Right lobe of liver (tissue), 6 donors: ENCODE measurements at regions not wholly inside any gene's neighbourhood (a gene's known extent, or its start where the extent isn't known, plus 50 kb on each side); places are given as distances from the start of the nearest gene placed in this dataset.
A peak's percentile ranks its signal among the peaks of the same experiment; 100 is the strongest.

Source experiments
- ATAC-seq, 4 donors: fragments of 200-7000 bp; cut with Tn5 transposase; one replicate each; pipeline ENCODE4 v1.9.1; 2020; ENCODE audit warnings: mild to moderate bottlenecking in 4 of 4, moderate library complexity in 4 of 4
- DNase-seq, 3 donors: peaks; one replicate each; pipeline ENCODE4 v3.0.0-alpha.2; 2020
- H3K27ac ChIP-seq, 3 donors: fragments of 200-600 bp; one replicate each; pipeline ENCODE4 v1.8.0; 2022
- H3K27me3 ChIP-seq, 2 donors: fragments of 200-600 bp; one replicate each; pipeline ENCODE4 v1.8.0; 2022
- H3K36me3 ChIP-seq, 4 donors: fragments of 200-600 bp; sonication (generic) in 1 of 4; one replicate each; pipeline versions ENCODE4 v1.5.1 to v1.8.0; 2017 to 2022; ENCODE audit warnings: control low read depth in 1 of 4
- H3K4me1 ChIP-seq, 4 donors: fragments of 200-600 bp; sonication (generic) in 1 of 4; one replicate each; pipeline versions ENCODE4 v1.5.1 to v1.8.0; 2017 to 2022; ENCODE audit warnings: control low read depth in 1 of 4
- H3K4me3 ChIP-seq, 3 donors: fragments of 200-600 bp; one replicate each; pipeline ENCODE4 v1.8.0; 2022
- H3K9me3 ChIP-seq, 4 donors: fragments of 200-600 bp; sonication (generic) in 1 of 4; one replicate each; pipeline versions ENCODE4 v1.5.1 to v1.8.0; 2017 to 2022; ENCODE audit warnings: control low read depth in 1 of 4
- POLR2A ChIP-seq: fragments of 450-650 bp; IDR thresholded peaks from one replicate; pipeline ENCODE4 v1.6.1; 2017; ENCODE audit warnings: antibody characterized with exemption, mild to moderate bottlenecking
- WGBS: methylation state at CpG from one replicate; pipeline ENCODE4 v1.1.6; 2018; ENCODE audit warnings: low coverage, low lambda C conversion rate; ENCODE audit not compliant: insufficient coverage; ENCODE audit errors: missing lambda C conversion rate; 5-methylcytosine and 5-hydroxymethylcytosine counted together
- intact Hi-C, 2 donors: fragments of 100-400 bp; cut with DNase I; formaldehyde crosslinking; loops; one replicate each; pipeline versions ENCODE4 v1.11.2 to v1.14.1; 2022
- TF ChIP-seq, protein P1 (sequence below), 4 donors: fragments of 200-600 bp in 3 of 4; fragments of 450-650 bp in 1 of 4; IDR thresholded peaks; one replicate each; pipeline versions ENCODE4 v1.5.1 to v1.8.0; 2016 to 2022; ENCODE audit warnings: antibody characterized with exemption in 4 of 4, mild to moderate bottlenecking in 2 of 4
- donor health status: DM: no; HTN: yes; CAD: no.
- donor health status: DM: no; HTN: no; CAD: no.
- donor health status: DM: no; HTN: no; CAD: no.
- donor health status: DM: no; HTN: yes; CAD: no.
- donor health status: DM: no; HTN: yes; CAD: no.

DNA sequence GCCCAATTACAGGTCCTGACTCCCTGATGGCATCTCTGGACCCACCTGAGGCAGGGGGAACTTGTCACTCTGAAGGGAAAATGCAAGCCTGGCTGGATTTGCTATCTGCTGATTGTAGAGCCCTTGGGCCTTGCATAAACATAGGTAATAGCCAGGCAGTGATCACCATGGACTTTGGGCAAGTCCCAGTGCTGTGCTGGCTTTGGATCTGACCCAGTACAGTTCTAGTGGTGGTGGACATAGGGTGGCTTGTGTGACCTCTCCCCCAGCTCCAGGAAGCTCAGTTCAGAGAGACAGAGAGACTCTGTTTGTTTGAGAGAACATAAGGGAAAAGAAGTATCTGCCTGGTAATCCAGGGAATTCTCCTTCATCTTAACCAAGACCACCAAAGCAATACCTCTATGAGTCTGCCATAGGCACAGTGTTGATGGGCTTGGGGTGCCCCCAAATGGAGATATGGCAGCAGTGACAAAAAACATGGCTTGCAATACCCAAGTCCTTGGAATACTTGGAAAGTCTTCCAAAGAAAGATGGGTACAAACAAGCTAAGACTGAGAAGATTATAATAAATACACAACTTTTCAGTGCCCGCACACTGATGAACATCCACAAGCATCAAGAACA lies 348.5 kb downstream of the PYDC2 start:
- H3K27me3 ChIP-seq: no peaks in the 10 kb centered on the region
- no peaks in the 10 kb centered on the region for H3K36me3 ChIP-seq
- 100% methylated on average over 1 of the region's 1 CpG for WGBS
- H3K27ac ChIP-seq: peak overlapping the region in 1 of 3 donors; percentile 34
- peak; percentile 96 to 99 (median 98) for ATAC-seq
- H3K4me1 ChIP-seq: peaks cover 0 to 8% (median 2%) of the 10 kb centered on the region in 4 donors
- H3K4me3 ChIP-seq: no peak overlapping the region
- DNase-seq: peak; percentile 24 to 82 (median 66)
- TF ChIP-seq, protein P1, sequence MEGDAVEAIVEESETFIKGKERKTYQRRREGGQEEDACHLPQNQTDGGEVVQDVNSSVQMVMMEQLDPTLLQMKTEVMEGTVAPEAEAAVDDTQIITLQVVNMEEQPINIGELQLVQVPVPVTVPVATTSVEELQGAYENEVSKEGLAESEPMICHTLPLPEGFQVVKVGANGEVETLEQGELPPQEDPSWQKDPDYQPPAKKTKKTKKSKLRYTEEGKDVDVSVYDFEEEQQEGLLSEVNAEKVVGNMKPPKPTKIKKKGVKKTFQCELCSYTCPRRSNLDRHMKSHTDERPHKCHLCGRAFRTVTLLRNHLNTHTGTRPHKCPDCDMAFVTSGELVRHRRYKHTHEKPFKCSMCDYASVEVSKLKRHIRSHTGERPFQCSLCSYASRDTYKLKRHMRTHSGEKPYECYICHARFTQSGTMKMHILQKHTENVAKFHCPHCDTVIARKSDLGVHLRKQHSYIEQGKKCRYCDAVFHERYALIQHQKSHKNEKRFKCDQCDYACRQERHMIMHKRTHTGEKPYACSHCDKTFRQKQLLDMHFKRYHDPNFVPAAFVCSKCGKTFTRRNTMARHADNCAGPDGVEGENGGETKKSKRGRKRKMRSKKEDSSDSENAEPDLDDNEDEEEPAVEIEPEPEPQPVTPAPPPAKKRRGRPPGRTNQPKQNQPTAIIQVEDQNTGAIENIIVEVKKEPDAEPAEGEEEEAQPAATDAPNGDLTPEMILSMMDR (IDR thresholded peaks at IDR 0.05): peak; percentile 21 to 51 (median 24)
- TF ChIP-seq POLR2A: no peak
- no peaks in the 10 kb centered on the region for H3K9me3 ChIP-seq
- intact Hi-C loops: no loop called here

DNA sequence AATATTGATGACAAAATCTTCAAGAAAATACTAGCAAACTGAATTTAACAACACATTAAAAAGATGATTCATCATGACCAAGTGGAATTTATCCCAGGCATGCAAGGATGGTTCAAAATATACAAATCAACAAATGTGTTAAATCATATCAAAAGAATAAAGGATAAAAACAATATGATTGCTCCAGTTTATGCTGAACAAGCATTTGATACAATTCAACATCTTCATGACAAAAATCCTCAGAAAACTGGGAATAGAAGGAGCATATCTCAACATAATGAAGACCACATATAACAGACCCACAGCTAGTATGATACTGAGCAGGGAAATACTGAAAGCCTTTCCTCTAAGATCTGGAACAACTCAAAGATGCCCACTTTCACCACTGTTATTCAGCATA lies 352.3 kb downstream of the PYDC2 start:
- Histone ChIP-seq H3K27me3 (no peaks in the 10 kb centered on the region), H3K27ac (no peak overlapping the region), H3K9me3 (no peaks in the 10 kb centered on the region), H3K4me3 (no peak overlapping the region), H3K4me1 (peaks cover 0 to 8% (median 2%) of the 10 kb centered on the region in 4 donors), H3K36me3 (no peaks in the 10 kb centered on the region)
- DNase-seq (no peak), ATAC-seq (no peak)
- TF ChIP-seq POLR2A: no peak
- TF ChIP-seq, protein P1 (IDR thresholded peaks at IDR 0.05): no peak
- intact Hi-C loops: no loop called here

DNA sequence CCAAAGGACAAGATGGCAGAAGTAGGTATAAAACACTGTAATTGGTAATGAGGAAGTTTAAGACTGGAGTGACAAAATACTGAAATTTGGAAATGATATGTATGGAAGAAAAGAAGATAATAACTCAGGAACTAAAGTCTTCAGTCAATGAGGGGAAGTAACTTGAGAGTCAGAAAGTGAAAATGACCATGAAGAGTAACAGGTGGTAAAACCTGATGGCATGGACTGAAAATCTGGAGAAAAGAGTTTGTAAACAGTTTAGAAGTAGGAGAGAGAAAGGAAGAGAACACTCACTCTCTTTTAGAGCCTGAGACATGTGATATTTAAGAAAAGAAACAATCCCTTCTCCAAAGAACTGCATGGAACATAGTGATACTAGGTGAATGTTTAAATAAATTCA lies 387.9 kb downstream of the PYDC2 start:
- H3K4me1 ChIP-seq: no peaks in the 10 kb centered on the region
- ATAC-seq: no peak
- H3K9me3 ChIP-seq: no peaks in the 10 kb centered on the region
- no peak overlapping the region for H3K4me3 ChIP-seq
- intact Hi-C loops: no loop called here
- DNase-seq: no peak
- H3K27me3 ChIP-seq: no peaks in the 10 kb centered on the region
- TF ChIP-seq POLR2A: no peak
- TF ChIP-seq, protein P1 (IDR thresholded peaks at IDR 0.05): no peak
- no peak overlapping the region for H3K27ac ChIP-seq
- H3K36me3 ChIP-seq: no peaks in the 10 kb centered on the region

DNA sequence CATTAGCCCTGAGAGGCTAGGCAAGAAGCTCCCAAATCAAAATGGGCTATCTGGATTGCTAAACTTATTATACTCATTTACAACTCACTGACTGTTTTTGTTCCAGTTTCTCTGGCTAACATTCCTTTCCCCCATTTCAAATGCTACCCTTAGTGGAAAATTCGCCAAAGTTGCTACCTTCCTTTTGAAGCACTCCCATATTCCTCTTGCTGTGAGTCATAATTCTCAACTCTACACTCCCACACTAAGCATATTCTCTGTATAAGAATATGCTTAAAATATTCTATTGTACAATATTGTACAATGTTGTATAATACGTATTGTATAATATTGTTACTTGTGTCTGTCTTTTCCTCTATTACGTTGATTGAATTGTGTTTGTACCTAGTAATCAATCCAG lies 398.6 kb downstream of the PYDC2 start:
- Histone ChIP-seq H3K36me3 (no peaks in the 10 kb centered on the region), H3K9me3 (no peaks in the 10 kb centered on the region), H3K4me1 (no peaks in the 10 kb centered on the region), H3K4me3 (no peak overlapping the region), H3K27me3 (no peaks in the 10 kb centered on the region), H3K27ac (no peak overlapping the region)
- WGBS: 80% methylated on average over 3 of the region's 3 CpGs
- no peak for ATAC-seq
- TF ChIP-seq, protein P1 (IDR thresholded peaks at IDR 0.05): no peak
- intact Hi-C loops: no loop called here
- no peak for DNase-seq
